T47D (cell line): ENCODE measurements at regions not wholly inside any gene's neighbourhood (a gene's known extent, or its start where the extent isn't known, plus 50 kb on each side); places are given as distances from the start of the nearest gene placed in this dataset.

ENCODE experiments used
- DNase-seq, 2 experiments: peaks; one replicate each; pipeline versions ENCODE4 v3.0.0 to v3.0.0-alpha.2; 2011 to 2012; ENCODE audit warnings: low read depth in 1 of 2, low spot score in 1 of 2
- JUND ChIP-seq: IDR thresholded peaks from 2 replicates; pipeline ENCODE4 v1.6.1; 2012; ENCODE audit warnings: low read depth
- in situ Hi-C: cut with HindIII; loops from 2 replicates; pipeline ENCODE4 v1.10.0; 2016; ENCODE audit warnings: low sequenced_read_pairs, low pct_unique_long_range_greater_than_20kb

DNA sequence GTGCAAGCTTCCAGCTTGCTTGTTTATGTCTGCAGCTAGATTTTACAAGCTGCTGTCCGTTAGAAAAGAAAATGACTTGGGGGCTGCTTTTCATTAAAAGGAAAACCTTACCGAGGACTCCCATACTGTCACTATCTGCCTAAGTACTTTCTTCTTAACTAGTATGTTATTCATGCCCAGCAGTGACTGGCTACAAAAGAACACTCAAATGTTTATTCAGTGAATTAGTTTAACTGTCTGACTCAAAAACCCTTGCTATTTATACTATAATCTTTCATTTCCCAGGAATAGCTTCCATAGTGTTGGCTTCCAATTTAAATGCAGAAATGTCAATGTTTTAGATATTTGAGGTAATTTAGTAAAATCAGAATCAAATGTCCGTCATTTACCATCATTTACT lies 164.9 kb downstream of the DTHD1 start:
- no peak for DNase-seq
- TF ChIP-seq JUND, result no peak
- in situ Hi-C loops, result no loop called here

- DNase-seq, result no peak
- in situ Hi-C loops, result no loop called here
- no peak for TF ChIP-seq JUND
These were observed 179.9 kb downstream of the DTHD1 start for GRCh38 chr4:36461344-36461743.

- DNase-seq, result no peak
- no peak for TF ChIP-seq JUND
- in situ Hi-C loops, result no loop called here
These were observed 186.3 kb downstream of the DTHD1 start for GRCh38 chr4:36467670-36468069.

- TF ChIP-seq JUND, result no peak
- no peak for DNase-seq
- in situ Hi-C loops, result no loop called here
These were observed 190.5 kb downstream of the DTHD1 start for GRCh38 chr4:36471903-36472302.

- no peak for TF ChIP-seq JUND
- in situ Hi-C loops, result no loop called here
- no peak for DNase-seq
These were observed 194.7 kb downstream of the DTHD1 start for GRCh38 chr4:36476135-36476534.

GRCh38 chr4:36477861-36478260 lies 196.4 kb downstream of the DTHD1 start:
- in situ Hi-C loops, result no loop called here
- DNase-seq, result no peak
- TF ChIP-seq JUND, result no peak

DNA sequence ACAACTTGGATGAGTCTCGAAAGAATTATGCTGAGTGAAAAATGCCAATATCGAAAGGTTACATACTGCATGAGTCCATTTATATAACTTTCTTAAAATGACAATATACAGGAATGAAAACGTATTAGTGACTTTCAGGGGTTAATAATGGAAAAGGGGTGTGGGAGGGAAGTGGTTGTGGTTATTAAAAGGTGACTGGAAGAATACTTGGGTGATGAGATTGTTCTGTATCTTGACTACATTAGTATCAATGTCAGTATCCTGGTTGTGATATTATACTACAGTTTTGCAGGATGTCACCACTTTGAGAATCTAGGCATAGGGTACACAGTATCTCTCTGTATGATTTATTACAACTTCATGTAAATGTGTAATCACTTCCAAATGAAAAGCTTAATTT lies 204.5 kb downstream of the DTHD1 start:
- no peak for TF ChIP-seq JUND
- in situ Hi-C loops, result no loop called here
- DNase-seq, result no peak

GRCh38 chr4:36489798-36490197 lies 208.4 kb downstream of the DTHD1 start:
- DNase-seq, result no peak
- no peak for TF ChIP-seq JUND
- in situ Hi-C loops, result no loop called here

- in situ Hi-C loops, result no loop called here
- no peak for DNase-seq
- no peak for TF ChIP-seq JUND
These were observed 210.6 kb downstream of the DTHD1 start for GRCh38 chr4:36492041-36492440.

DNA sequence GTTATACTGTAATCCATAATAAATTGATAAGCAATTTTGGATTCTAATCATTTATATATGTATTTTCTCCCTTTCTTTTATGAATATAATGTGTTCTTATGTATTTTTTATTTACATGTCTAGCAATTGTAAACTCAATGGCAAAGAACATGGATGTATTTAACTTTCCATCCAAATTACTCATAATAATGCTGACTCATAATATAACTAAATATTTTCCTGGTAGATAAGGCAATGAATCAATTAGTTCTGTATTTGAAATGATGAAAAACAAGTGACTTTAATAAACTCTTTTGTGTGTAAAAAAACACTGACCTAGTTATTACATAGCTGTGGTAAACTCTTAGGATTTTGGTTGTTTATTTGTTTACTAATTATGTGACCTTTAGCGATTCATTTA lies 211.2 kb downstream of the DTHD1 start:
- in situ Hi-C loops, result no loop called here
- TF ChIP-seq JUND, result no peak
- no peak for DNase-seq

- DNase-seq, result no peak
- no peak for TF ChIP-seq JUND
- in situ Hi-C loops, result no loop called here
These were observed 211.8 kb downstream of the DTHD1 start for GRCh38 chr4:36493251-36493650.

GRCh38 chr4:36494016-36494415 lies 212.6 kb downstream of the DTHD1 start:
- DNase-seq, result no peak
- TF ChIP-seq JUND, result no peak
- in situ Hi-C loops, result no loop called here

DNA sequence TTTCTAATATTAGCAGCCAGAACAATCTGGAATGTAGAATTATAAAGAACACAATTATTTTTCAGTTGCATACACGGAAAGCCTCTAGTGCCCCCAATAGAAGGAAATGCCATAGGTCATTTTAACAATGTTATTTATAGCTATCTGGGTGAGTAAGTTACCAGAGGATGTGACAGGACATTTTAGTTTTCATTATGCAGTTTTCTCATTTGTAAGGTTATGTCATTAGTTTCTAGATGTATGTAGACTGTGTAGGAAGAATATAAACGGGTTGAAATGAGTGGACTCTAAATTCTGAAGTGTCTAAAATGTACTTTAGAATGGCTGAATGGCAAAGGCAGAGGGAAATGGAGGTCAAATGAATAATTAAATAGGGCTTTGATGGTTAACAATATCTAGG lies 213.3 kb downstream of the DTHD1 start:
- no peak for TF ChIP-seq JUND
- in situ Hi-C loops, result no loop called here
- no peak for DNase-seq

GRCh38 chr4:36502350-36502749 lies 220.9 kb downstream of the DTHD1 start:
- no peak for DNase-seq
- in situ Hi-C loops, result no loop called here
- TF ChIP-seq JUND, result no peak

- no peak for DNase-seq
- in situ Hi-C loops, result no loop called here
- no peak for TF ChIP-seq JUND
These were observed 227.0 kb downstream of the DTHD1 start for GRCh38 chr4:36508394-36508793.
